ENCODE measurements at regions not wholly inside any gene's neighbourhood (a gene's known extent, or its start where the extent isn't known, plus 50 kb on each side); places are given as distances from the start of the nearest gene placed in this dataset.

DNA sequence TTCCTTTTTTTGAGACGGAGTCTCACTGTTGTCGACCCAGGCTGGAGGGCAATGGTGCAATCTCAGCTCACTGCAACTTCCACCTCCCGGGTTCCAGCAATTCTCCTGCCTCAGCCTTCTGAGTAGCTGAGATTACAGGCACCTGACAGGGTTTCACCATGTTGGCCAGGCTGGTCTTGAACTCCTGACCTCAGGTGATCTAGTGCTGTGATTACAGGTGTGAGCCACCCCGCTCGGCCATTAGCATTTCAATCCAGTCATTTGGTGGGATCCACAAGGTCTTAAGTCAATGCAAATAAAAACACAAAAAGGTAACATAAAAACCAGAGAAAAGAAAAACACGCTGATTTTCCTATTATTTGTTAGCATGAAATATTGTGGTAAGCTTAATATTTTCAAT lies 1227.2 kb upstream of the TENM4 start:
- POLR2A ChIA-PET: no interaction called here
- Histone ChIP-seq H3K4me1 (ENCODE audit: insufficient read depth, low read length, poor library complexity, severe bottlenecking) (no peaks in the 10 kb centered on the region), H4K20me1 (ENCODE audit: insufficient read depth, low read length) (no peaks in the 10 kb centered on the region), H3K79me2 (ENCODE audit: insufficient read depth, low read depth, low read length) (no peaks in the 10 kb centered on the region), H3K9me2 (ENCODE audit: insufficient read depth, low read length) (no peaks in the 10 kb centered on the region), H3K4me2 (ENCODE audit: low read length) (no peak overlapping the region), H3K4me3 (ENCODE audit: low read depth, low read length, poor library complexity, severe bottlenecking) (no peak overlapping the region), H3K36me3 (ENCODE audit: insufficient read depth, low read length) (no peaks in the 10 kb centered on the region), H3K27ac (ENCODE audit: low read depth, low read length, poor library complexity, severe bottlenecking) (no peak overlapping the region), H2AFZ (ENCODE audit: low read length) (no peak overlapping the region), H3K9me3 (ENCODE audit: low read length) (no peaks in the 10 kb centered on the region)
- intact Hi-C loops (cut with micrococcal nuclease; ENCODE audit: unreplicated experiment): no loop called here
- TF ChIP-seq, protein P1, sequence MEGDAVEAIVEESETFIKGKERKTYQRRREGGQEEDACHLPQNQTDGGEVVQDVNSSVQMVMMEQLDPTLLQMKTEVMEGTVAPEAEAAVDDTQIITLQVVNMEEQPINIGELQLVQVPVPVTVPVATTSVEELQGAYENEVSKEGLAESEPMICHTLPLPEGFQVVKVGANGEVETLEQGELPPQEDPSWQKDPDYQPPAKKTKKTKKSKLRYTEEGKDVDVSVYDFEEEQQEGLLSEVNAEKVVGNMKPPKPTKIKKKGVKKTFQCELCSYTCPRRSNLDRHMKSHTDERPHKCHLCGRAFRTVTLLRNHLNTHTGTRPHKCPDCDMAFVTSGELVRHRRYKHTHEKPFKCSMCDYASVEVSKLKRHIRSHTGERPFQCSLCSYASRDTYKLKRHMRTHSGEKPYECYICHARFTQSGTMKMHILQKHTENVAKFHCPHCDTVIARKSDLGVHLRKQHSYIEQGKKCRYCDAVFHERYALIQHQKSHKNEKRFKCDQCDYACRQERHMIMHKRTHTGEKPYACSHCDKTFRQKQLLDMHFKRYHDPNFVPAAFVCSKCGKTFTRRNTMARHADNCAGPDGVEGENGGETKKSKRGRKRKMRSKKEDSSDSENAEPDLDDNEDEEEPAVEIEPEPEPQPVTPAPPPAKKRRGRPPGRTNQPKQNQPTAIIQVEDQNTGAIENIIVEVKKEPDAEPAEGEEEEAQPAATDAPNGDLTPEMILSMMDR (conservative IDR thresholded peaks at IDR 0.05; ENCODE audit: low read length): no peak
- TF ChIP-seq EZH2phosphoT487 (IDR thresholded peaks at IDR 0.05; ENCODE audit: borderline replicate concordance, low read depth, low read length): no peak
- BruUV-seq (replicated peaks): no TSS peak
- DNase-seq (ENCODE audit: low spot score): no peak
- CTCF ChIA-PET (ENCODE audit: unreplicated experiment): no interaction called here

DNA sequence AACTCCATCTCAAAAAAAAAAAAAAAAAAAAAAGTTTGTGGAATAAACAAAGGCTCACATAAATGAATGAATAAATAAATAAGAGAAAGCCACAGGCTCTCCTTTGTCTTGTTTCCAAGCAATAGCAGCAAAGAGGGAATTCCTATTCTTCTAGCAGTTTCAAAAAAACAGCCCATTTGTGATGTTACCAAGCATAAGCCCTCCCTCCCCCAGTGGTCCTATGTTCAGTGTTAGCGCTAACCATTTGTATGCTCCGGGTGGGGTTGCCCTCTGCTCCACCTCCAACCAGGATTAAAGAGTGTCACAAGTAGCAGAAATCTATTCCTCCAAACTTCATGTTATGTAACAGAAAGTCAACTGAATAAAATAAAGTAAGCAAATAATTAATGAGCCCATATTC lies 1215.0 kb upstream of the TENM4 start:
- no peaks in the 10 kb centered on the region for H3K4me1 ChIP-seq (ENCODE audit: insufficient read depth, low read length, poor library complexity, severe bottlenecking)
- ChIA-PET POLR2A (no interaction called here), CTCF (ENCODE audit: unreplicated experiment) (no interaction called here)
- H3K27ac ChIP-seq (ENCODE audit: low read depth, low read length, poor library complexity, severe bottlenecking): no peak overlapping the region
- intact Hi-C loops (cut with micrococcal nuclease; ENCODE audit: unreplicated experiment): no loop called here
- no peaks in the 10 kb centered on the region for H3K9me2 ChIP-seq (ENCODE audit: insufficient read depth, low read length)
- H3K4me2 ChIP-seq (ENCODE audit: low read length): no peak overlapping the region
- H3K4me3 ChIP-seq (ENCODE audit: low read depth, low read length, poor library complexity, severe bottlenecking): no peak overlapping the region
- H3K9me3 ChIP-seq (ENCODE audit: low read length): no peaks in the 10 kb centered on the region
- BruUV-seq (replicated peaks): no TSS peak
- no peak for DNase-seq (ENCODE audit: low spot score)
- H2AFZ ChIP-seq (ENCODE audit: low read length): no peak overlapping the region
- no peaks in the 10 kb centered on the region for H3K36me3 ChIP-seq (ENCODE audit: insufficient read depth, low read length)
- H4K20me1 ChIP-seq (ENCODE audit: insufficient read depth, low read length): no peaks in the 10 kb centered on the region
- TF ChIP-seq EZH2phosphoT487 (IDR thresholded peaks at IDR 0.05; ENCODE audit: borderline replicate concordance, low read depth, low read length): no peak
- TF ChIP-seq, protein P1 (conservative IDR thresholded peaks at IDR 0.05; ENCODE audit: low read length): no peak
- H3K79me2 ChIP-seq (ENCODE audit: insufficient read depth, low read depth, low read length): no peaks in the 10 kb centered on the region

DNA sequence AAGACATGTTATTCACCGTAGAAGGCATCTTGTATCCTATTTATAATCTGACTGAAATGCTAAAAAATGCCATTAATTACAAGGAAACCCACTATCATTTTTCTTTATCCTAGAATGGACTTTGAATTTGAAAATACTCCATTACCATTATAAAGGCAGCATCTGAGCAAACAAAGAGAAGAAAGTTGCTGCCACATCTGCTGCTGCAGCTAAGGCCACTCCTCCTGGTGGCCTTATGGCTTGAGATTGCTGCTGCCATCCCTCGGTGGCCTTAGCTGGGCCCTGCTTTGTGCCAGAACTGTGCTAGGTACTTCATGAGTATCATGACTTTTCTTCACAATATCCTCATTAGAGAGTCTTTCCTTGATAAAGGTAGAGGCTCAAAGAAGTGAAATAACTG lies 1210.1 kb upstream of the TENM4 start:
- ChIA-PET POLR2A (no interaction called here), CTCF (ENCODE audit: unreplicated experiment) (no interaction called here)
- no TSS peak for BruUV-seq (replicated peaks)
- Histone ChIP-seq H3K4me1 (ENCODE audit: insufficient read depth, low read length, poor library complexity, severe bottlenecking) (no peaks in the 10 kb centered on the region), H3K9me3 (ENCODE audit: low read length) (no peaks in the 10 kb centered on the region), H3K36me3 (ENCODE audit: insufficient read depth, low read length) (no peaks in the 10 kb centered on the region), H4K20me1 (ENCODE audit: insufficient read depth, low read length) (no peaks in the 10 kb centered on the region), H2AFZ (ENCODE audit: low read length) (no peak overlapping the region), H3K9me2 (ENCODE audit: insufficient read depth, low read length) (no peaks in the 10 kb centered on the region), H3K4me3 (ENCODE audit: low read depth, low read length, poor library complexity, severe bottlenecking) (no peak overlapping the region), H3K79me2 (ENCODE audit: insufficient read depth, low read depth, low read length) (no peaks in the 10 kb centered on the region), H3K27ac (ENCODE audit: low read depth, low read length, poor library complexity, severe bottlenecking) (no peak overlapping the region), H3K4me2 (ENCODE audit: low read length) (no peak overlapping the region)
- TF ChIP-seq, protein P1 (conservative IDR thresholded peaks at IDR 0.05; ENCODE audit: low read length): no peak
- no peak for TF ChIP-seq EZH2phosphoT487 (IDR thresholded peaks at IDR 0.05; ENCODE audit: borderline replicate concordance, low read depth, low read length)
- intact Hi-C loops (cut with micrococcal nuclease; ENCODE audit: unreplicated experiment): no loop called here
- no peak for DNase-seq (ENCODE audit: low spot score)
